ENCODE measurements at regions not wholly inside any gene's neighbourhood (a gene's known extent, or its start where the extent isn't known, plus 50 kb on each side); places are given as distances from the start of the nearest gene placed in this dataset.

DNA sequence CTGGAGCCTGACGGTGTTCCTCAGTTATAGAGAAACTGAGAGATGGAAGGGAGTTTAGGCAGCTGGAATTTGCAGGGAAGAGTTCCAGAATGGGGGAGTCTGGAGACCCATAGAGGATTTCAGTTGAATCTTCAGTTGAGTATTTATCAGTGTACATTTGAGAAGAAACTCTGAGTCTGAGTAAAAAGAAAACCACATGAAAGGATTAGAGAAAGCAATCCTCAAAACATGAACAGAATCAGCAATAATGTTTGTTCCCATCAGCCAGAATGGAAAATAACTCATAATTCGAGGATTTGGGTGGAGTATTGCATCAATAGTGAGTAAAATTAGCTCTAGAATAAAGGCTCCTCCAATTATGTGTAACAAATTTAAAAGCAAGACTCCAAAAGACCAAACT lies 130.0 kb upstream of the AHR start:
- Histone ChIP-seq H3K27me3 (no peaks in the 10 kb centered on the region), H3K27ac (no peak overlapping the region), H3K4me1 (no peaks in the 10 kb centered on the region), H3K4me3 (no peak overlapping the region), H3K36me3 (no peaks in the 10 kb centered on the region), H3K9me3 (no peaks in the 10 kb centered on the region)
- DNase-seq: no peak
- no peak for TF ChIP-seq POLR2A (IDR thresholded peaks at IDR 0.05)
- no peak for TF ChIP-seq CTCF (IDR thresholded peaks at IDR 0.05)
- intact Hi-C loops (cut with DNase I): no loop called here
- WGBS, 2 donors: 68 to 72% methylated on average over 2 of the region's 2 CpGs

GRCh38 chr7:17171427-17171826 lies 127.0 kb upstream of the AHR start:
- Histone ChIP-seq H3K4me1 (no peaks in the 10 kb centered on the region), H3K9me3 (no peaks in the 10 kb centered on the region), H3K27me3 (no peaks in the 10 kb centered on the region), H3K27ac (no peak overlapping the region), H3K4me3 (no peak overlapping the region), H3K36me3 (no peaks in the 10 kb centered on the region)
- no peak for DNase-seq
- 85 to 95% methylated on average over 3 of the region's 3 CpGs for WGBS, 2 donors
- TF ChIP-seq POLR2A (IDR thresholded peaks at IDR 0.05) (no peak), CTCF (IDR thresholded peaks at IDR 0.05) (no peak)
- intact Hi-C loops (cut with DNase I): no loop called here

DNA sequence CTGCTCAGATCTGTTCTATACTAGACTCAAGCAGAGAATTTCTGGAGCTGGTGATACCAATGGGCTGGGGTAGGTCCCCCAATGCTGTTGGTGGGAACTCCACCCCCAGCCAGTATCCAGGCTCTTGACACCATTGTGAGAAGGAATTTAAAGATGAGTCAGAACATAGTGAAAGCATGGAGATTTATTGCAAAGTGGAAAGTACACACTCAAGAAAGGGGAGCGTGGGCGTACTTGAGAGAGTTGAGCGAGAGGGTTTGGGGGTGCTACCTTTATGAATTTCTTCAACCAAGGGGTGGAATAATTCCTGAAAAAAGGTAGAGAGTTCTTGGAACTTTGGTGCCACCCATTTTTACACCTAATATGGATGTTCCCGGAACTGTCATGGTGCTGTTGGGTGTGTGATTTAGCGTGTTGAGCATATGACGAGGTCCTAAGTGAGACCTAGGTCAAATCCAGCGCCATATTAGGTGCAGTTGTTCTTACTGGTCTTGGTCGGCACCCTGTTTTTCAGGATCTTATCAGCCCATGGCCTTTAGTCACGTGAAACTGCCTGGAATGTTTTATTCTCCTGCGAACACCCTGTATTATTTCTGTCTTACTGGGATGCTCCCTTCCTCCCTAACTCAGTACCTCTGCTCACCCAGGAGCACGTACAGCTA lies 122.0 kb upstream of the AHR start:
- no peaks in the 10 kb centered on the region for H3K27me3 ChIP-seq
- H3K4me3 ChIP-seq: no peak overlapping the region
- DNase-seq: no peak
- no peaks in the 10 kb centered on the region for H3K36me3 ChIP-seq
- H3K27ac ChIP-seq: no peak overlapping the region
- intact Hi-C loops (cut with DNase I): no loop called here
- WGBS, 2 donors: 93 to 95% methylated on average over 11 of the region's 11 CpGs
- H3K4me1 ChIP-seq: no peaks in the 10 kb centered on the region
- H3K9me3 ChIP-seq: no peaks in the 10 kb centered on the region
- TF ChIP-seq POLR2A (IDR thresholded peaks at IDR 0.05) (no peak), CTCF (IDR thresholded peaks at IDR 0.05) (no peak)

GRCh38 chr7:17178545-17178944 lies 119.9 kb upstream of the AHR start:
- H3K4me1 ChIP-seq: no peaks in the 10 kb centered on the region
- no peaks in the 10 kb centered on the region for H3K9me3 ChIP-seq
- TF ChIP-seq CTCF (IDR thresholded peaks at IDR 0.05): no peak
- TF ChIP-seq POLR2A (IDR thresholded peaks at IDR 0.05): no peak
- H3K27ac ChIP-seq: no peak overlapping the region
- intact Hi-C loops (cut with DNase I): no loop called here
- no peaks in the 10 kb centered on the region for H3K36me3 ChIP-seq
- no peaks in the 10 kb centered on the region for H3K27me3 ChIP-seq
- WGBS, 2 donors: 85 to 94% methylated on average over 2 of the region's 2 CpGs
- no peak for DNase-seq
- no peak overlapping the region for H3K4me3 ChIP-seq

DNA sequence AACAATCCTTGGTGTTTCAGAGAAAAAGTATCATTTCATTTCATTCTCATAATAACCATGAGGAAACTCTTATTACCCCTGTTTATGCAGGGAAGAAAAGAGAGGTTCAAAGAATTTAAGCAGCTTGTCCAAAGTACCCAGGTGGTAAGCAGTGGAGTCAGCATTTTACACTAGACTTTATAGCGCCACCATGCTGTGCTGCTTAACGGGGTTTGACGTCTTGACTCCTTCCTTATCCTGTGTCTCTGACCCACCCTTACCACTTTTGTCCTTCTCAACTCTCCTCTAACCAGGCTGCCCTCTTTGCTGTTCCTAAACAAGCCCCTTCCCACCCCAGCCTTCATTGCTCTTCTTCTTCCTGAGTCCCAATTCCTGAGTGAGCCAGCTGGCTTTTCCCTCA lies 117.0 kb upstream of the AHR start:
- Histone ChIP-seq H3K9me3 (no peaks in the 10 kb centered on the region), H3K36me3 (no peaks in the 10 kb centered on the region), H3K4me3 (no peak overlapping the region), H3K4me1 (peaks cover 0 to 13% (median 12%) of the 10 kb centered on the region in 3 donors), H3K27me3 (no peaks in the 10 kb centered on the region), H3K27ac (no peak overlapping the region)
- TF ChIP-seq CTCF (IDR thresholded peaks at IDR 0.05) (no peak), POLR2A (IDR thresholded peaks at IDR 0.05) (no peak)
- 90 to 93% methylated on average over 3 of the region's 3 CpGs for WGBS, 2 donors
- intact Hi-C loops (cut with DNase I): no loop called here
- DNase-seq: no peak
